GM23248 (cell line): ENCODE measurements at regions not wholly inside any gene's neighbourhood (a gene's known extent, or its start where the extent isn't known, plus 50 kb on each side); places are given as distances from the start of the nearest gene placed in this dataset.

ENCODE experiments used
- EZH2 ChIP-seq: fragments of 200-600 bp; sonication (generic); IDR thresholded peaks from 2 replicates; pipeline ENCODE4 v1.6.1; 2018; ENCODE audit warnings: antibody characterized with exemption, mild to moderate bottlenecking; ENCODE audit not compliant: insufficient read depth, poor library complexity, severe bottlenecking
- EZH2phosphoT487 ChIP-seq: fragments of 200-600 bp; sonication (generic); IDR thresholded peaks from 2 replicates; pipeline ENCODE4 v1.6.1; 2018; ENCODE audit warnings: antibody characterized with exemption, moderate library complexity, mild to moderate bottlenecking, low read depth; ENCODE audit not compliant: insufficient read depth

DNA sequence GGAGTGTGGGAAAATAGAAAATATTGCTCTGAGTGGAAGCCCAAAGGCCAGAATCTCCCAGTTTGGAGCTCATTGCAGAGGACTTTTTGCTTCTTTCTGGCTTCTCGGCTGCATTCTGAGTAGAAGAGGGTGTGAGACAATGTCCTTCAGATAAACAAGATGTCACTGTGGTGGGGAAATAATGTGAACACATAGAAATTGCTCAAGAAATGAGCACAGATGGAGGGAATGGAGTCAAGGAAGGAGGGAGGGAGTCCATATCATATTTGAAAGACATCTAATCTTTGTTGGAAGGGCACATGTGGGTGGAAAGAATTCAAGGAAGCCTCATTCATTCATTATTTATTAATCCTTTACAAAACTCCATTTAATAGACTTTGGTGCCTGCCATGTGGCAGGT, 145.3 kb downstream of the FAM43A start:
- TF ChIP-seq EZH2 (no peak), EZH2phosphoT487 (no peak)
